SK-N-SH (cell line): ENCODE measurements at regions not wholly inside any gene's neighbourhood (a gene's known extent, or its start where the extent isn't known, plus 50 kb on each side); places are given as distances from the start of the nearest gene placed in this dataset.

ENCODE experiments used
- CTCF ChIA-PET: fragments of 300-600, 350-600 bp; formaldehyde crosslinking; extraction: SDS; loops from one replicate; lab custom pipeline; 2021; lab: Yijun Ruan, JAX
- POLR2A ChIA-PET: fragments of 350-600 bp; sonication (Branson Sonifier 250); formaldehyde crosslinking; extraction: SDS; loops from one replicate; lab custom pipeline; 2020; ENCODE audit warnings: antibody characterized with exemption, inconsistent platforms; lab: Yijun Ruan, JAX
- DNase-seq: peaks from one replicate; pipeline ENCODE4 v3.0.0; 2012
- H2AFZ ChIP-seq: fragments of 200-600 bp; sonication (generic); 2 replicates; pipeline ENCODE4 v1.8.1; 2016; ENCODE audit warnings: antibody characterized with exemption, mild to moderate bottlenecking, low read depth
- H3F3A ChIP-seq: fragments of 200-600 bp; sonication (generic); replicated peaks from 2 replicates; pipeline ENCODE3; 2016; ENCODE audit warnings: antibody characterized with exemption, mild to moderate bottlenecking; ENCODE audit not compliant: insufficient read depth
- H3K27ac ChIP-seq, 2 experiments: fragments of 200-500 bp in 1 of 2; fragments of 200-600 bp in 1 of 2; sonication (Bioruptor generic) in 1 of 2; sonication (generic), shearing (Covaris generic) in 1 of 2; 2 replicates each; pipeline versions ENCODE4 v1.5.1 to v1.6.1; 2014 to 2016; ENCODE audit warnings: low read depth in 2 of 2, inconsistent platforms in 1 of 2, low read length in 1 of 2, mild to moderate bottlenecking in 1 of 2, mixed read lengths in 1 of 2
- H3K27me3 ChIP-seq: fragments of 200-600 bp; sonication (generic), shearing (Covaris generic); 2 replicates; pipeline ENCODE4 v1.6.1; 2016; ENCODE audit warnings: mixed run types; ENCODE audit not compliant: insufficient read depth
- H3K36me3 ChIP-seq, 2 experiments: fragments of 200-500 bp in 1 of 2; fragments of 200-600 bp in 1 of 2; sonication (Bioruptor generic) in 1 of 2; sonication (generic) in 1 of 2; replicated peaks in 1 of 2; 2 replicates each; pipeline versions ENCODE3 to v1.5.1; 2014 to 2016; ENCODE audit warnings: low read length in 1 of 2, mild to moderate bottlenecking in 1 of 2; ENCODE audit not compliant: insufficient read depth in 2 of 2, control insufficient read depth in 1 of 2
- H3K4me1 ChIP-seq, 2 experiments: fragments of 200-500 bp in 1 of 2; fragments of 200-600 bp in 1 of 2; sonication (Bioruptor generic) in 1 of 2; sonication (generic), shearing (Covaris generic) in 1 of 2; 2 replicates each; pipeline versions ENCODE4 v1.5.1 to v1.6.1; 2014 to 2016; ENCODE audit warnings: low read depth in 1 of 2, low read length in 1 of 2, mixed run types in 1 of 2; ENCODE audit not compliant: insufficient read depth in 2 of 2, control insufficient read depth in 1 of 2
- H3K4me2 ChIP-seq: fragments of 200-600 bp; sonication (generic), shearing (Covaris generic); 2 replicates; pipeline ENCODE4 v1.6.1; 2017; ENCODE audit warnings: mixed run types
- H3K4me3 ChIP-seq, 2 experiments: fragments of 200-500 bp in 1 of 2; fragments of 200-600 bp in 1 of 2; sonication (Bioruptor generic) in 1 of 2; sonication (generic), shearing (Covaris generic) in 1 of 2; 2 replicates each; pipeline versions ENCODE4 v1.5.1 to v1.8.1; 2014 to 2016; ENCODE audit warnings: low read depth in 2 of 2, inconsistent platforms in 1 of 2, low read length in 1 of 2, mild to moderate bottlenecking in 1 of 2, mixed read lengths in 1 of 2, moderate library complexity in 1 of 2
- H3K79me2 ChIP-seq: fragments of 200-600 bp; sonication (generic); 2 replicates; pipeline ENCODE4 v1.8.1; 2017; ENCODE audit warnings: mild to moderate bottlenecking; ENCODE audit not compliant: insufficient read depth
- H3K9ac ChIP-seq: fragments of 200-600 bp; sonication (generic); 2 replicates; pipeline ENCODE4 v1.6.1; 2017; ENCODE audit warnings: mixed run types
- H3K9me2 ChIP-seq: fragments of 200-600 bp; sonication (generic); 2 replicates; pipeline ENCODE4 v1.6.1; 2017; ENCODE audit warnings: mixed run types
- H3K9me3 ChIP-seq: fragments of 200-600 bp; sonication (generic); 2 replicates; pipeline ENCODE4 v1.6.1; 2017; ENCODE audit warnings: mixed run types, mild to moderate bottlenecking, moderate library complexity
- H4K20me1 ChIP-seq: fragments of 200-600 bp; sonication (generic); 2 replicates; pipeline ENCODE4 v1.6.1; 2017; ENCODE audit warnings: mild to moderate bottlenecking, mixed run types; ENCODE audit not compliant: insufficient read depth
- EP300 ChIP-seq, 2 experiments: IDR thresholded peaks; 2 replicates each; pipeline versions ENCODE4 v1.4.0 to v1.6.1; 2012; ENCODE audit warnings: borderline replicate concordance in 1 of 2, low read depth in 1 of 2, low read length in 1 of 2
- FOSL2 ChIP-seq: IDR thresholded peaks from 2 replicates; pipeline ENCODE4 v1.4.0; 2012; ENCODE audit warnings: low read depth, mild to moderate bottlenecking, moderate library complexity, borderline replicate concordance
- FOXJ3 ChIP-seq: sonication (generic); formaldehyde crosslinking; IDR thresholded peaks from 2 replicates; pipeline ENCODE4 v1.5.1; 2020; ENCODE audit warnings: mild to moderate bottlenecking, missing genetic modification reagents
- FOXM1 ChIP-seq: IDR thresholded peaks from 2 replicates; pipeline ENCODE4 v1.4.0; 2012; ENCODE audit warnings: low read depth, mild to moderate bottlenecking
- GABPA ChIP-seq: IDR thresholded peaks from 2 replicates; pipeline ENCODE4 v1.4.0; 2012; ENCODE audit warnings: low read depth, mild to moderate bottlenecking
- GATA2 ChIP-seq: sonication (generic); formaldehyde crosslinking; IDR thresholded peaks from 2 replicates; pipeline ENCODE4 v1.5.0; 2020; ENCODE audit warnings: mild to moderate bottlenecking, missing genetic modification reagents
- IRF3 ChIP-seq: fragments of 150-350 bp; IDR thresholded peaks from 2 replicates; pipeline ENCODE4 v1.6.1; 2016; ENCODE audit warnings: mild to moderate bottlenecking, low read depth, low read length
- MAX ChIP-seq: IDR thresholded peaks from 2 replicates; pipeline ENCODE4 v1.4.0; 2012; ENCODE audit warnings: low read depth
- NFIC ChIP-seq: IDR thresholded peaks from 2 replicates; pipeline ENCODE4 v1.4.0; 2012; ENCODE audit warnings: borderline replicate concordance
- POLR2AphosphoS5 ChIP-seq: IDR thresholded peaks from 2 replicates; pipeline ENCODE4 v1.6.1; 2012; ENCODE audit warnings: low read depth, low read length
- RCOR1 ChIP-seq: fragments of 150-350 bp; IDR thresholded peaks from 2 replicates; pipeline ENCODE4 v1.6.1; 2017; ENCODE audit warnings: antibody characterized with exemption, low read length
- REST ChIP-seq: IDR thresholded peaks from 2 replicates; pipeline ENCODE4 v1.6.1; 2012; ENCODE audit warnings: mild to moderate bottlenecking, low read depth, low read length, moderate library complexity
- RFX5 ChIP-seq: IDR thresholded peaks from 2 replicates; pipeline ENCODE4 v1.6.1; 2012; ENCODE audit warnings: mild to moderate bottlenecking, improper control_type of control experiment, low read length
- SIN3A ChIP-seq: IDR thresholded peaks from 2 replicates; pipeline ENCODE4 v1.6.1; 2012; ENCODE audit warnings: low read depth, mild to moderate bottlenecking, low read length, moderate library complexity, borderline replicate concordance
- TCF12 ChIP-seq: IDR thresholded peaks from 2 replicates; pipeline ENCODE4 v1.4.0; 2012
- TEAD4 ChIP-seq: IDR thresholded peaks from 2 replicates; pipeline ENCODE4 v1.4.0; 2012; ENCODE audit warnings: mild to moderate bottlenecking, borderline replicate concordance; ENCODE audit not compliant: insufficient read depth
- USF1 ChIP-seq: IDR thresholded peaks from 2 replicates; pipeline ENCODE4 v1.4.0; 2012; ENCODE audit warnings: low read depth, borderline replicate concordance
- USF2 ChIP-seq: fragments of 150-350 bp; IDR thresholded peaks from 2 replicates; pipeline ENCODE4 v1.6.1; 2017; ENCODE audit warnings: antibody characterized with exemption, low read length, low read depth, borderline replicate concordance
- ZBTB33 ChIP-seq: IDR thresholded peaks from 2 replicates; pipeline ENCODE4 v1.4.0; 2012; ENCODE audit warnings: low read depth, borderline replicate concordance
- WGBS: methylation state at CpG from one replicate; pipeline ENCODE4 v1.1.6; 2017; ENCODE audit warnings: low lambda C conversion rate; 5-methylcytosine and 5-hydroxymethylcytosine counted together

GRCh38 chr12:116458492-116458891 lies 100.7 kb upstream of the MAP1LC3B2 start:
- no peaks in the 10 kb centered on the region for H3K9me3 ChIP-seq
- CTCF ChIA-PET = no interaction called here
- 96% methylated on average over 11 of the region's 12 CpGs for WGBS
- no peak overlapping the region for H3K27ac ChIP-seq
- no peaks in the 10 kb centered on the region for H3K79me2 ChIP-seq
- no peaks in the 10 kb centered on the region for H3K36me3 ChIP-seq
- peaks cover 15% of the 10 kb centered on the region for H3F3A ChIP-seq
- no peak for DNase-seq
- POLR2A ChIA-PET = no interaction called here
- peaks cover 0 to 13% of the 10 kb centered on the region in 2 experiments; a peak in 2 of 4 replicates for H3K4me1 ChIP-seq
- H3K4me2 ChIP-seq = no peak overlapping the region
- no peak overlapping the region for H3K9ac ChIP-seq
- no peaks in the 10 kb centered on the region for H3K9me2 ChIP-seq
- TF ChIP-seq FOXJ3 (CRISPR knock-in tag) (no peak), EP300 (IDR thresholded peaks at IDR 0.05; ENCODE audit: borderline replicate concordance in 1 of 2, low read depth in 1 of 2, low read length in 1 of 2) (no peak), IRF3 (no peak), POLR2AphosphoS5 (no peak), ZBTB33 (no peak), RFX5 (no peak), USF1 (no peak), MAX (no peak), TEAD4 (no peak), TCF12 (no peak), USF2 (no peak), FOSL2 (no peak), RCOR1 (no peak), FOXM1 (no peak), SIN3A (no peak), GATA2 (CRISPR knock-in tag) (no peak), REST (no peak), NFIC (no peak), GABPA (no peak)
- H3K27me3 ChIP-seq = no peaks in the 10 kb centered on the region
- no peak overlapping the region for H2AFZ ChIP-seq
- no peaks in the 10 kb centered on the region for H4K20me1 ChIP-seq
- H3K4me3 ChIP-seq = no peak overlapping the region
